ENCODE measurements at regions not wholly inside any gene's neighbourhood (a gene's known extent, or its start where the extent isn't known, plus 50 kb on each side); places are given as distances from the start of the nearest gene placed in this dataset.

- H3K27ac ChIP-seq, result no peak overlapping the region
- no peaks in the 10 kb centered on the region for H3K36me3 ChIP-seq
- TF ChIP-seq CTCF (IDR thresholded peaks at IDR 0.05), result no peak
Measured at GRCh38 chr5:164801910-164802309, 1296.5 kb downstream of the MAT2B start.

GRCh38 chr5:164809821-164810220 is 1304.4 kb downstream of the MAT2B start:
- Histone ChIP-seq H3K27me3 (no peaks in the 10 kb centered on the region), H3K4me3 (no peak overlapping the region), H3K4me1 (no peaks in the 10 kb centered on the region), H3K36me3 (no peaks in the 10 kb centered on the region), H3K9me3 (no peaks in the 10 kb centered on the region), H3K27ac (no peak overlapping the region)
- no peak for DNase-seq (ENCODE audit: low spot score)
- TF ChIP-seq CTCF (IDR thresholded peaks at IDR 0.05), result no peak

More at GRCh38 chr5:164801910-164802309, 1296.5 kb downstream of the MAT2B start:
- Histone ChIP-seq H3K27me3 (no peaks in the 10 kb centered on the region), H3K4me3 (no peak overlapping the region), H3K9me3 (no peaks in the 10 kb centered on the region), H3K4me1 (no peaks in the 10 kb centered on the region)
- DNase-seq (ENCODE audit: low spot score), result no peak

GRCh38 chr5:164818445-164818844 is 1313.0 kb downstream of the MAT2B start:
- H3K4me3 ChIP-seq, result no peak overlapping the region
- no peak for TF ChIP-seq CTCF (IDR thresholded peaks at IDR 0.05)
- H3K27ac ChIP-seq, result no peak overlapping the region
- no peaks in the 10 kb centered on the region for H3K27me3 ChIP-seq
- DNase-seq (ENCODE audit: low spot score), result no peak
- no peaks in the 10 kb centered on the region for H3K9me3 ChIP-seq
- no peaks in the 10 kb centered on the region for H3K36me3 ChIP-seq
- no peaks in the 10 kb centered on the region for H3K4me1 ChIP-seq

- H3K27ac ChIP-seq, result no peak overlapping the region
- DNase-seq (ENCODE audit: low spot score), result no peak
- H3K27me3 ChIP-seq, result no peaks in the 10 kb centered on the region
- no peaks in the 10 kb centered on the region for H3K36me3 ChIP-seq
- no peak for TF ChIP-seq CTCF (IDR thresholded peaks at IDR 0.05)
- no peak overlapping the region for H3K4me3 ChIP-seq
- no peaks in the 10 kb centered on the region for H3K9me3 ChIP-seq
- H3K4me1 ChIP-seq, result no peaks in the 10 kb centered on the region
Measured at GRCh38 chr5:164824671-164825070, 1319.3 kb downstream of the MAT2B start.

- no peaks in the 10 kb centered on the region for H3K27me3 ChIP-seq
- H3K4me1 ChIP-seq, result no peaks in the 10 kb centered on the region
- H3K9me3 ChIP-seq, result no peaks in the 10 kb centered on the region
- no peak overlapping the region for H3K4me3 ChIP-seq
- DNase-seq (ENCODE audit: low spot score), result no peak
- H3K27ac ChIP-seq, result no peak overlapping the region
- no peak for TF ChIP-seq CTCF (IDR thresholded peaks at IDR 0.05)
- H3K36me3 ChIP-seq, result no peaks in the 10 kb centered on the region
Measured at GRCh38 chr5:164832516-164832915, 1327.1 kb downstream of the MAT2B start.

GRCh38 chr5:164844348-164844747 is 1338.9 kb downstream of the MAT2B start:
- Histone ChIP-seq H3K27me3 (no peaks in the 10 kb centered on the region), H3K4me3 (no peak overlapping the region)

More at GRCh38 chr5:164844348-164844747, 1338.9 kb downstream of the MAT2B start:
- Histone ChIP-seq H3K27ac (no peak overlapping the region), H3K36me3 (no peaks in the 10 kb centered on the region), H3K4me1 (no peaks in the 10 kb centered on the region), H3K9me3 (no peaks in the 10 kb centered on the region)
- no peak for TF ChIP-seq CTCF (IDR thresholded peaks at IDR 0.05)
- DNase-seq (ENCODE audit: low spot score), result no peak
